SJSA1 (cell line): ENCODE measurements at regions not wholly inside any gene's neighbourhood (a gene's known extent, or its start where the extent isn't known, plus 50 kb on each side); places are given as distances from the start of the nearest gene placed in this dataset.

ENCODE experiments used
- DNase-seq, 2 experiments: peaks; one replicate each; pipeline ENCODE4 v3.0.0-alpha.2; 2015 to 2020; ENCODE audit warnings: low spot score in 2 of 2, low read depth in 1 of 2
- H3K27ac ChIP-seq: fragments of 250-450 bp; sonication (Bioruptor Pico); 2 replicates; pipeline ENCODE4 v1.5.1; 2020; ENCODE audit warnings: mild to moderate bottlenecking, moderate library complexity
- H3K27me3 ChIP-seq: fragments of 250-450 bp; sonication (Bioruptor Pico); replicated peaks from 2 replicates; pipeline ENCODE4 v1.5.1; 2020; ENCODE audit warnings: mild to moderate bottlenecking, moderate library complexity
- H3K36me3 ChIP-seq: fragments of 250-450 bp; sonication (Bioruptor Pico); 2 replicates; pipeline ENCODE4 v1.5.1; 2020; ENCODE audit warnings: mild to moderate bottlenecking
- H3K4me1 ChIP-seq: fragments of 250-450 bp; sonication (Bioruptor Pico); replicated peaks from 2 replicates; pipeline ENCODE4 v1.6.1; 2021; ENCODE audit warnings: mild to moderate bottlenecking
- H3K4me3 ChIP-seq: fragments of 250-450 bp; sonication (Bioruptor Pico); 2 replicates; pipeline ENCODE4 v1.5.1; 2020; ENCODE audit warnings: mild to moderate bottlenecking
- H3K9me3 ChIP-seq: fragments of 250-450 bp; sonication (Bioruptor Pico); replicated peaks from 2 replicates; pipeline ENCODE4 v1.5.1; 2020; ENCODE audit warnings: mild to moderate bottlenecking

- Histone ChIP-seq H3K4me1 (no peaks in the 10 kb centered on the region), H3K4me3 (no peak overlapping the region)
- no peak for DNase-seq
These were observed 390.9 kb downstream of the LRRC70 start for GRCh38 chr5:62969409-62970120.

DNA sequence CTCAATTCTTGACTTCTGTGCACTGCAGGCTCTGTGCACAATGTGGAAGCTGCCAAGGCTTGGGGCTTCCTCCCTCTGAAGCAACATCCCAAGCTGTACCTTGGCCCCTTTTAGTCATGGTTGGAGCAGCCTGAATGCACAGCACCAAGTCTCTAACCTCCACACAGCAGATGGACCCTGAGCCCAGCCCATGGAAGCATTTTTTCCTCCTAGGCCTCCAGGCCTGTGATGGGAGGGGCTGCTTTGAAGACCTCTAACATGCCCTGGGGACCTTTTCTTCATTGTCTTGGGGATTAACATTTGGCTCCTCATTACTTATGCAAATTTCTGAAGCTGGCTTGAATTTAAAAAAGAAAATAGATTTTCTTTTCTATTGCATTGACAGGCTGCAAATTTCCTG lies 385.8 kb downstream of the LRRC70 start:
- no peak overlapping the region for H3K4me3 ChIP-seq
- no peak for DNase-seq
- peaks cover 10% of the 10 kb centered on the region; the same call in 1 of the 2 replicates for H3K9me3 ChIP-seq
- H3K27ac ChIP-seq, result no peak overlapping the region
- no peaks in the 10 kb centered on the region for H3K4me1 ChIP-seq
- H3K36me3 ChIP-seq, result no peaks in the 10 kb centered on the region
- no peaks in the 10 kb centered on the region for H3K27me3 ChIP-seq

More at GRCh38 chr5:62969409-62970120, 390.9 kb downstream of the LRRC70 start:
- H3K36me3 ChIP-seq, result no peaks in the 10 kb centered on the region
- H3K27me3 ChIP-seq, result no peaks in the 10 kb centered on the region
- no peak overlapping the region for H3K27ac ChIP-seq
- H3K9me3 ChIP-seq, result peaks cover 10% of the 10 kb centered on the region; the same call in 1 of the 2 replicates

GRCh38 chr5:62960781-62961180 lies 382.2 kb downstream of the LRRC70 start:
- H3K36me3 ChIP-seq, result no peaks in the 10 kb centered on the region
- no peak overlapping the region for H3K4me3 ChIP-seq
- H3K4me1 ChIP-seq, result no peaks in the 10 kb centered on the region
- no peak for DNase-seq
- no peaks in the 10 kb centered on the region for H3K27me3 ChIP-seq
- H3K9me3 ChIP-seq, result no peaks in the 10 kb centered on the region
- H3K27ac ChIP-seq, result no peak overlapping the region

DNA sequence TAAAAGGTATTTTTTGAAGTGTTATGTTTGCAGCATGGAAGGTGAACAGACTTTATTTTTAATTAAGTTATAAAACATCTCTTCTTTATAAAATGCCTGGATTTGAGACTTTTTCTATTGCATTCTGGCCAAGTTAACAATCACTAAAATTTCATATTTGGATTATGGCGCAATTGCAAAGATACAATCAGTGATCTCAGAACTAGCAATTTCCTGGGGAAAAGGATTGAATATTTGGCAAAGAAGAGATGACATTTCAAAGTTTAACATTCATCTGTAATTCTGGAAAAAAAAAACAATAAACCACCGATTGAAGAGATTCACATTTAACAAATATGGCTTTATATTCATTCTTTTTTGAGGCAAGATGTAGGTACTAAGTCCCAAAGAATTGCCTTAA lies 378.0 kb downstream of the LRRC70 start:
- Histone ChIP-seq H3K4me1 (no peaks in the 10 kb centered on the region), H3K4me3 (no peak overlapping the region), H3K9me3 (no peaks in the 10 kb centered on the region), H3K36me3 (no peaks in the 10 kb centered on the region), H3K27ac (no peak overlapping the region), H3K27me3 (no peaks in the 10 kb centered on the region)
- DNase-seq, result no peak

- Histone ChIP-seq H3K36me3 (no peaks in the 10 kb centered on the region), H3K4me1 (no peaks in the 10 kb centered on the region), H3K4me3 (no peak overlapping the region), H3K27me3 (no peaks in the 10 kb centered on the region), H3K27ac (no peak overlapping the region), H3K9me3 (no peaks in the 10 kb centered on the region)
- DNase-seq, result no peak
These were observed 376.0 kb downstream of the LRRC70 start for GRCh38 chr5:62954578-62954977.

- H3K9me3 ChIP-seq, result no peaks in the 10 kb centered on the region
- H3K4me1 ChIP-seq, result no peaks in the 10 kb centered on the region
- H3K36me3 ChIP-seq, result no peaks in the 10 kb centered on the region
- H3K27me3 ChIP-seq, result no peaks in the 10 kb centered on the region
- DNase-seq, result no peak
- H3K27ac ChIP-seq, result no peak overlapping the region
- H3K4me3 ChIP-seq, result no peak overlapping the region
These were observed 369.7 kb downstream of the LRRC70 start for GRCh38 chr5:62948301-62948700.

DNA sequence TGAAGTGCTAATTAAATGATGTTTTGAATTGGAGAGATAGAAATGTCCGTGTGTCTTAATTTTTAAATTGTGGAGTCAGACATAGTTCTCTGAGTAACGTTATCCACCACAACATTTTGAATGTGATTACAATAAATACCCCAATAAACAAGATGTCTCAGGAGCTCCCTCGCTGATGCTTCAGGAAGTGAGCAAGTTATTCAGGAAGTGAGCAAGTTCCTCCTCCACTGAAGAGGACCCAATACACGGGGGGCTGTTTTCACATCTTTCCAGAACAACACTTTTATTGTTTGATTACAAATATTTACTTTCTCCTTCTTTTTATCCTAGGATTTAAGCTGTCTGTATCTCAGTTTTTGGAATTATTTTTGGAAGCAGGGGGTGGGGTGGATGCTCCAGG lies 363.8 kb downstream of the LRRC70 start:
- Histone ChIP-seq H3K9me3 (no peaks in the 10 kb centered on the region; the same call in 1 of the 2 replicates), H3K27me3 (no peaks in the 10 kb centered on the region), H3K27ac (no peak overlapping the region), H3K36me3 (no peaks in the 10 kb centered on the region), H3K4me3 (no peak overlapping the region), H3K4me1 (no peaks in the 10 kb centered on the region)
- DNase-seq, result no peak

- no peak for DNase-seq
- Histone ChIP-seq H3K4me3 (no peak overlapping the region), H3K36me3 (no peaks in the 10 kb centered on the region), H3K27me3 (no peaks in the 10 kb centered on the region), H3K4me1 (no peaks in the 10 kb centered on the region), H3K9me3 (no peaks in the 10 kb centered on the region; the same call in 1 of the 2 replicates), H3K27ac (no peak overlapping the region)
These were observed 360.3 kb downstream of the LRRC70 start for GRCh38 chr5:62938927-62939326.

- Histone ChIP-seq H3K4me3 (no peak overlapping the region), H3K4me1 (no peaks in the 10 kb centered on the region), H3K9me3 (no peaks in the 10 kb centered on the region; the same call in 1 of the 2 replicates), H3K27me3 (no peaks in the 10 kb centered on the region), H3K36me3 (no peaks in the 10 kb centered on the region), H3K27ac (no peak overlapping the region)
- no peak for DNase-seq
These were observed 359.3 kb downstream of the LRRC70 start for GRCh38 chr5:62937661-62938558.

GRCh38 chr5:62935660-62936059 lies 357.0 kb downstream of the LRRC70 start:
- DNase-seq, result no peak
- H3K4me1 ChIP-seq, result no peaks in the 10 kb centered on the region
- no peaks in the 10 kb centered on the region; the same call in 1 of the 2 replicates for H3K9me3 ChIP-seq
- H3K36me3 ChIP-seq, result no peaks in the 10 kb centered on the region
- H3K4me3 ChIP-seq, result no peak overlapping the region
- H3K27ac ChIP-seq, result no peak overlapping the region
- H3K27me3 ChIP-seq, result no peaks in the 10 kb centered on the region

DNA sequence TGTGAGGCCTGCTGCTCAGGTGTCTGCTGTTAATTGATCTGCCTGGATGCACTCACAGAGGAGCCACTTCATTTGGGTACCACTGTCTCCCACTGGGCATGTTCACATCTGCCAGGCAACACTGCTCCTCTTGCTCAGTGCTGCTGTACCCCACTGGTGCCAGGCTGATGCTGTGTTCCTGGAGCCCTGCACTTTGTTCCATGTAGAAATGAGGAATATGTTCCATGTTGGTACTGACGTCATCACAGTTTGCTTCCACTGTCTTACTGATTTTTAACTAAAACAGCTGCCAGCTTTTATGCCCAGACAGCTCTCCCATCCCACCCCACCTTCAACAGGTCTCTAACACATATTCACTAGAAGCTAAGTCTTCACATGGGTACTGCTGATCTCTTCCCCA lies 355.7 kb downstream of the LRRC70 start:
- H3K9me3 ChIP-seq, result no peaks in the 10 kb centered on the region; the same call in 1 of the 2 replicates
- DNase-seq, result no peak
- H3K4me3 ChIP-seq, result no peak overlapping the region
- no peak overlapping the region for H3K27ac ChIP-seq
- H3K4me1 ChIP-seq, result no peaks in the 10 kb centered on the region
- no peaks in the 10 kb centered on the region for H3K36me3 ChIP-seq
- H3K27me3 ChIP-seq, result no peaks in the 10 kb centered on the region

DNA sequence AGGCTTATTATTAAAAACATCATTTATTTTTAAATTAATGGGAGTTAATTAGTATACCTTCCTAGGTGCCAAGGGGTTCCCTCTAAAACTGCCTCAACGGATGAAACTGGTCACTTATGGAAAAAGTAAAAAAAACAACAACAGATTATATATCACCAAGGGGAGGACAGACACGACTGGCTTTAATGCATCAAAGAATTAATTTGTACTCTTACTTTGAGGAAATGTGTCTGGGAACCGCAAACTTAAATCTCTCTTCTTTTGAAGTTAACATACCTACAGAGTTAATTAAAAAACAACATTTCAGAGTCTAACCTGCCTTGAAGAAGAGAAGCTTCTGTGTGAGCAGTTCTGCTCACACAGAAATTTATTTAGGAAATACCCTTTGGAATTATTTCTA lies 354.6 kb downstream of the LRRC70 start:
- no peaks in the 10 kb centered on the region for H3K27me3 ChIP-seq
- no peak overlapping the region for H3K27ac ChIP-seq
- H3K9me3 ChIP-seq, result no peaks in the 10 kb centered on the region
- DNase-seq, result no peak
- H3K4me3 ChIP-seq, result no peak overlapping the region
- H3K4me1 ChIP-seq, result no peaks in the 10 kb centered on the region
- H3K36me3 ChIP-seq, result no peaks in the 10 kb centered on the region

DNA sequence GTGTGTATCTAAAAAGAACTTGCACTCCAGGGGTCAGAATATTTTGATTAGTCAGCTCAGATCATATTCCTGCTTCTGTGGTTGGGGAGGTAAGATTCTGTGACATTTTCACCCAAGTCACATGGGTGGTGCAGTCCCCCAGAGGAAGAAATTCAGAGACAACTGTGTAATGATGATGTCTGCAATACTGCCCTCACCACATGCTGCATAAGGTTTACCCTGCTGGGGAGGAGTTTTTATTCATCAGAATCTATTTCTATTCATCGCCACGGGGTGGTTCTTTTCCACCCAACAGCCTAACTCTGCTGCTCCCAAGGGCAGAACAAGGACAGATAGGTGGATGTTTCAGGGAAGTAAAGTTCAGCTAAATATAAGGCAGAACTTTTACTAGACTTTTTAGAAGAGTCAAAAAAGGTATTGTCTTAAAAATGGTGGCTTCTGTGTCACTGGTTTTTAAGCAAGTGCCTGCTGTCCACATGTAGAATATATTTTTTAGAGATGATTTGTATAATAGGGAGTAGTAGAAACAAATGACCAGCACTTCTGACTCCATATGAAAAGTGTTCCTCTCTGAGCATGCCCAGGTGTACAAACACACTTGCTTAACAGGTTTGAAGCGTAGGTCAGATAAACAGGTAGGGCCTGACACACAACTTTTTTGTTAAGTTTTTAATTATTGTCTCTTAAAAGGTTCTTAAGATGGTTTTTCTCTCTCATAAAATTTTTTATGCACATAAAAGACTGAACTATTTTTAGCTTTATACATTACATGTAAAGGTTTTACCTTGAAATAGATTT lies 352.7 kb downstream of the LRRC70 start:
- Histone ChIP-seq H3K4me1 (no peaks in the 10 kb centered on the region), H3K9me3 (no peaks in the 10 kb centered on the region), H3K36me3 (no peaks in the 10 kb centered on the region), H3K4me3 (no peak overlapping the region), H3K27ac (no peak overlapping the region), H3K27me3 (no peaks in the 10 kb centered on the region)
- no peak for DNase-seq
